ENCODE measurements at regions not wholly inside any gene's neighbourhood (a gene's known extent, or its start where the extent isn't known, plus 50 kb on each side); places are given as distances from the start of the nearest gene placed in this dataset.

DNA sequence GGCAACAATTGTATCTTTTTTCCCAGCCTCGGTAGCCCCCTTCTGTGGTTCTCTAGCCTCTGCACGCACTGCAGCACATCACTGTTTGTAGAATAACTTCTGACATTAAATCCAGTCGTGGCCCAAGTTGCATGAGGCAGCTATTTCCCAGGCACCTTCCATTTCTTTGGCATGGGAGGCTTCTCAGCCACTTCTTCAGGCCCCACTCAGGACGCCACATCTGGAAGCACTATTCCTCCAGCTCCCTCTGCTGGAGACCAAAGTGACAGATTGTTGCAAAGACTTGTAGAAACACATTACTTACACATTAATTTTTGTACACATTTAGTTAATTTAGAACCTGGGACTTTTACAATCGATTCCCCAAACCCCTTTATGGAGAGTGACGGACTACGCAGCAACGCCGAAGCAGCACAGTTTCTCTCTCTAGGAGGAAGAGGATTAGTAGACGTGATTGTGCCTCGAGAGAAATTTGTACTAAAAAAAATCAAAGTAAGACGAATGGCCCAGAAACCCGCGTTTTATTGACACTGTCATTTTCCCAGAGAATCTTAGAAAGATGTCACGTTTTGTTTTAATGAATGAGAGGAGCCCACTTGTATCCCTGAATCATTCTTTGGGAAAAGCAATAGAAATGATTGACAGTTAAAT is 57.8 kb upstream of the RGPD5 start:
- H3K36me3 Mint-ChIP-seq, result no peaks in the 10 kb centered on the region
- H3K9me3 Mint-ChIP-seq, result no peaks in the 10 kb centered on the region
- H3K4me1 Mint-ChIP-seq, result no peaks in the 10 kb centered on the region
- H3K4me3 Mint-ChIP-seq, result no peak overlapping the region
- WGBS (ENCODE audit: insufficient coverage), result 40% methylated on average over 3 of the region's 15 CpGs
- DNase-seq, result peak in 2 of 35 experiments; percentile 5 to 15
- Histone ChIP-seq H3K4me3 (ENCODE audit: control insufficient read depth in 1 of 2, extremely low read depth in 1 of 2, low read length in 1 of 2) (no peak overlapping the region), H3K4me1 (ENCODE audit: control insufficient read depth in 1 of 2, extremely low read depth in 1 of 2, insufficient read depth in 2 of 2, low read length in 2 of 2) (no peaks in the 10 kb centered on the region), H3K9me3 (no peaks in the 10 kb centered on the region), H3K27ac (ENCODE audit: low read length) (no peak overlapping the region), H3K27me3 (replicated peaks in 1 of 2; ENCODE audit: control insufficient read depth in 2 of 2, extremely low read depth in 1 of 2, insufficient read depth in 2 of 2, low read length in 1 of 2) (no peaks in the 10 kb centered on the region), H3K36me3 (ENCODE audit: control insufficient read depth in 2 of 2, extremely low read depth in 1 of 2, insufficient read depth in 1 of 2, low read length in 1 of 2) (no peaks in the 10 kb centered on the region)
- ChIA-PET CTCF (no interaction called here), POLR2A (no interaction called here)
- ATAC-seq (replicated peaks in 1 of 4), result no peak
- H3K27ac Mint-ChIP-seq, result no peak overlapping the region
- peaks cover 11 to 15% of the 10 kb centered on the region in 2 donors for H3K27me3 Mint-ChIP-seq

Data from T-cell (primary cell).